ENCODE measurements at regions not wholly inside any gene's neighbourhood (a gene's known extent, or its start where the extent isn't known, plus 50 kb on each side); places are given as distances from the start of the nearest gene placed in this dataset.

GRCh38 chr13:33520468-33520839, 234.9 kb upstream of the STARD13 start:
- H3K4me3 ChIP-seq: no peak overlapping the region
- TF ChIP-seq CTCF (IDR thresholded peaks at IDR 0.05; ENCODE audit: control extremely low read depth, extremely low read depth): no peak
- no peak for ATAC-seq (ENCODE audit: insufficient read depth, low FRiP score)
- WGBS, 2 donors: 95 to 96% methylated on average over 5 of the region's 5 CpGs
- DNase-seq: no peak
- no peaks in the 10 kb centered on the region for H3K27me3 ChIP-seq (ENCODE audit: control insufficient read depth in 3 of 3, insufficient read depth in 3 of 3, low read length in 2 of 3)
- no peaks in the 10 kb centered on the region for H3K9me3 ChIP-seq (ENCODE audit: control insufficient read depth in 4 of 4, insufficient read depth in 3 of 4, low read length in 3 of 4)
- H3K27ac ChIP-seq (ENCODE audit: low read depth in 1 of 2, low read length in 1 of 2): no peak overlapping the region
- H3K36me3 ChIP-seq (ENCODE audit: control insufficient read depth in 4 of 4, insufficient read depth in 4 of 4, low read length in 4 of 4): no peaks in the 10 kb centered on the region
- no peak overlapping the region for H3K9ac ChIP-seq (ENCODE audit: insufficient read depth in 1 of 2, low read length in 2 of 2)
- peaks cover 0 to 3% (median 0%) of the 10 kb centered on the region in 5 donors for H3K4me1 ChIP-seq (ENCODE audit: control insufficient read depth in 5 of 5, insufficient read depth in 5 of 5, low read length in 5 of 5)

GRCh38 chr13:33524086-33524485, 238.5 kb upstream of the STARD13 start:
- no peaks in the 10 kb centered on the region for H3K27me3 ChIP-seq (ENCODE audit: control insufficient read depth in 3 of 3, insufficient read depth in 3 of 3, low read length in 2 of 3)
- WGBS, 2 donors: 56 to 74% methylated on average over 1 of the region's 1 CpG
- no peak overlapping the region for H3K9ac ChIP-seq (ENCODE audit: insufficient read depth in 1 of 2, low read length in 2 of 2)
- H3K36me3 ChIP-seq (ENCODE audit: control insufficient read depth in 4 of 4, insufficient read depth in 4 of 4, low read length in 4 of 4): no peaks in the 10 kb centered on the region
- no peak overlapping the region for H3K27ac ChIP-seq (ENCODE audit: low read depth in 1 of 2, low read length in 1 of 2)
- DNase-seq (peak; percentile 56 to 84 (median 78)), ATAC-seq (ENCODE audit: insufficient read depth, low FRiP score) (no peak)
- H3K4me1 ChIP-seq (ENCODE audit: control insufficient read depth in 5 of 5, insufficient read depth in 5 of 5, low read length in 5 of 5): peaks cover 0 to 9% (median 0%) of the 10 kb centered on the region in 5 donors
- TF ChIP-seq CTCF (IDR thresholded peaks at IDR 0.05; ENCODE audit: control extremely low read depth, extremely low read depth): no peak
- H3K9me3 ChIP-seq (ENCODE audit: control insufficient read depth in 4 of 4, insufficient read depth in 3 of 4, low read length in 3 of 4): no peaks in the 10 kb centered on the region
- no peak overlapping the region for H3K4me3 ChIP-seq

GRCh38 chr13:33525763-33526162, 240.2 kb upstream of the STARD13 start:
- DNase-seq (peak in 1 of 3 donors; percentile 16), ATAC-seq (ENCODE audit: insufficient read depth, low FRiP score) (no peak)
- no peak overlapping the region for H3K4me3 ChIP-seq
- no peak overlapping the region for H3K27ac ChIP-seq (ENCODE audit: low read depth in 1 of 2, low read length in 1 of 2)
- TF ChIP-seq CTCF (IDR thresholded peaks at IDR 0.05; ENCODE audit: control extremely low read depth, extremely low read depth): no peak
- WGBS, 2 donors: 71 to 78% methylated on average over 4 of the region's 4 CpGs
- H3K27me3 ChIP-seq (ENCODE audit: control insufficient read depth in 3 of 3, insufficient read depth in 3 of 3, low read length in 2 of 3): no peaks in the 10 kb centered on the region
- no peaks in the 10 kb centered on the region for H3K36me3 ChIP-seq (ENCODE audit: control insufficient read depth in 4 of 4, insufficient read depth in 4 of 4, low read length in 4 of 4)
- peaks cover 0 to 9% (median 0%) of the 10 kb centered on the region in 5 donors for H3K4me1 ChIP-seq (ENCODE audit: control insufficient read depth in 5 of 5, insufficient read depth in 5 of 5, low read length in 5 of 5)
- no peak overlapping the region for H3K9ac ChIP-seq (ENCODE audit: insufficient read depth in 1 of 2, low read length in 2 of 2)
- no peaks in the 10 kb centered on the region for H3K9me3 ChIP-seq (ENCODE audit: control insufficient read depth in 4 of 4, insufficient read depth in 3 of 4, low read length in 3 of 4)

- H3K9ac ChIP-seq (ENCODE audit: insufficient read depth in 1 of 2, low read length in 2 of 2): no peak overlapping the region
- no peak for TF ChIP-seq CTCF (IDR thresholded peaks at IDR 0.05; ENCODE audit: control extremely low read depth, extremely low read depth)
- H3K27me3 ChIP-seq (ENCODE audit: control insufficient read depth in 3 of 3, insufficient read depth in 3 of 3, low read length in 2 of 3): no peaks in the 10 kb centered on the region
- DNase-seq (no peak), ATAC-seq (ENCODE audit: insufficient read depth, low FRiP score) (no peak)
- no peak overlapping the region for H3K27ac ChIP-seq (ENCODE audit: low read depth in 1 of 2, low read length in 1 of 2)
- no peaks in the 10 kb centered on the region for H3K36me3 ChIP-seq (ENCODE audit: control insufficient read depth in 4 of 4, insufficient read depth in 4 of 4, low read length in 4 of 4)
- 72 to 74% methylated on average over 3 of the region's 3 CpGs for WGBS, 2 donors
- H3K4me1 ChIP-seq (ENCODE audit: control insufficient read depth in 5 of 5, insufficient read depth in 5 of 5, low read length in 5 of 5): peaks cover 0 to 9% (median 0%) of the 10 kb centered on the region in 5 donors
- H3K9me3 ChIP-seq (ENCODE audit: control insufficient read depth in 4 of 4, insufficient read depth in 3 of 4, low read length in 3 of 4): no peaks in the 10 kb centered on the region
- no peak overlapping the region for H3K4me3 ChIP-seq
Observed at GRCh38 chr13:33526718-33527117, 241.2 kb upstream of the STARD13 start.

Data from lung (tissue), 11 donors.